Globus pallidus (tissue), 1 donor: ENCODE measurements at regions not wholly inside any gene's neighbourhood (a gene's known extent, or its start where the extent isn't known, plus 50 kb on each side); places are given as distances from the start of the nearest gene placed in this dataset.
"Not testable (repeated sequence)": the region's sequence is repeated elsewhere in the genome, so short reads cannot be mapped to it uniquely, and the experiment has no call there.

Source experiments
- DNase-seq: peaks from one replicate; pipeline ENCODE4 v3.0.0-alpha.2; 2015; ENCODE audit warnings: low spot score

GRCh38 chr7:409339-410281, 110.0 kb downstream of the PDGFA start:
- no peak for DNase-seq

- no peak for DNase-seq
These were observed 109.2 kb downstream of the PDGFA start for GRCh38 chr7:410395-410910.

- DNase-seq: not testable (repeated sequence)
These were observed 108.5 kb downstream of the PDGFA start for GRCh38 chr7:411116-411515.

GRCh38 chr7:411677-412312, 107.9 kb downstream of the PDGFA start:
- DNase-seq: no peak

GRCh38 chr7:412313-412710, 107.3 kb downstream of the PDGFA start:
- no peak for DNase-seq

- no peak for DNase-seq
These were observed 104.7 kb downstream of the PDGFA start for GRCh38 chr7:414681-415560.

- no peak for DNase-seq
These were observed 103.8 kb downstream of the PDGFA start for GRCh38 chr7:415646-416525.

- DNase-seq: no peak
These were observed 102.7 kb downstream of the PDGFA start for GRCh38 chr7:416761-417624.

- no peak for DNase-seq
These were observed 102.1 kb downstream of the PDGFA start for GRCh38 chr7:417625-417889.

GRCh38 chr7:417973-418601, 101.6 kb downstream of the PDGFA start:
- no peak for DNase-seq

GRCh38 chr7:418636-419280, 100.9 kb downstream of the PDGFA start:
- DNase-seq: peak; percentile 66

GRCh38 chr7:420142-421093, 99.2 kb downstream of the PDGFA start:
- DNase-seq: no peak

- DNase-seq: no peak
These were observed 98.3 kb downstream of the PDGFA start for GRCh38 chr7:421136-421991.

- DNase-seq: no peak
These were observed 97.3 kb downstream of the PDGFA start for GRCh38 chr7:422191-422885.

- DNase-seq: no peak
These were observed 96.8 kb downstream of the PDGFA start for GRCh38 chr7:422886-423225.

- DNase-seq: no peak
These were observed 96.1 kb downstream of the PDGFA start for GRCh38 chr7:423312-424260.
